Ishikawa (cell line): ENCODE measurements at regions not wholly inside any gene's neighbourhood (a gene's known extent, or its start where the extent isn't known, plus 50 kb on each side); places are given as distances from the start of the nearest gene placed in this dataset.

Experiments used
- CEBPB ChIP-seq: IDR thresholded peaks from 2 replicates; pipeline ENCODE4 v1.6.1; 2012
- CREB1 ChIP-seq: IDR thresholded peaks from 2 replicates; pipeline ENCODE4 v1.6.1; 2012; ENCODE audit warnings: low read depth
- EGR1 ChIP-seq: IDR thresholded peaks from 2 replicates; pipeline ENCODE4 v1.6.1; 2012
- EP300 ChIP-seq: IDR thresholded peaks from 2 replicates; pipeline ENCODE4 v1.6.1; 2012; ENCODE audit warnings: borderline replicate concordance
- FOXM1 ChIP-seq: IDR thresholded peaks from 2 replicates; pipeline ENCODE4 v1.6.1; 2012; ENCODE audit warnings: low read depth, borderline replicate concordance
- NFIC ChIP-seq: IDR thresholded peaks from 2 replicates; pipeline ENCODE4 v1.6.1; 2012
- RAD21 ChIP-seq: IDR thresholded peaks from 2 replicates; pipeline ENCODE4 v1.6.1; 2012; ENCODE audit warnings: low read depth
- TAF1 ChIP-seq: IDR thresholded peaks from 2 replicates; pipeline ENCODE4 v1.6.1; 2012; ENCODE audit warnings: low read depth, mild to moderate bottlenecking
- TCF12 ChIP-seq: IDR thresholded peaks from 2 replicates; pipeline ENCODE4 v1.6.1; 2012; ENCODE audit warnings: low read depth
- TEAD4 ChIP-seq: IDR thresholded peaks from 2 replicates; pipeline ENCODE4 v1.6.1; 2012
- USF1 ChIP-seq: IDR thresholded peaks from 2 replicates; pipeline ENCODE4 v1.6.1; 2012
- YY1 ChIP-seq: IDR thresholded peaks from 2 replicates; pipeline ENCODE4 v1.6.1; 2012; ENCODE audit warnings: low read depth
- ZBTB7A ChIP-seq: IDR thresholded peaks from 2 replicates; pipeline ENCODE4 v1.6.1; 2012; ENCODE audit warnings: low read depth
- TF ChIP-seq, protein P1 (sequence below): IDR thresholded peaks from 2 replicates; pipeline ENCODE4 v1.6.1; 2012; ENCODE audit warnings: low read depth, mild to moderate bottlenecking
- TF ChIP-seq, protein P2 (sequence below): IDR thresholded peaks from 2 replicates; pipeline ENCODE4 v1.6.1; 2012

GRCh38 chr5:101838435-101838834 is 457.6 kb downstream of the SLCO4C1 start:
- TF ChIP-seq TAF1 (no peak), RAD21 (no peak), EP300 (no peak), YY1 (no peak), TCF12 (no peak), TEAD4 (no peak), ZBTB7A (no peak), CREB1 (no peak), FOXM1 (no peak), NFIC (no peak), CEBPB (no peak), USF1 (no peak)
- TF ChIP-seq, protein P1, sequence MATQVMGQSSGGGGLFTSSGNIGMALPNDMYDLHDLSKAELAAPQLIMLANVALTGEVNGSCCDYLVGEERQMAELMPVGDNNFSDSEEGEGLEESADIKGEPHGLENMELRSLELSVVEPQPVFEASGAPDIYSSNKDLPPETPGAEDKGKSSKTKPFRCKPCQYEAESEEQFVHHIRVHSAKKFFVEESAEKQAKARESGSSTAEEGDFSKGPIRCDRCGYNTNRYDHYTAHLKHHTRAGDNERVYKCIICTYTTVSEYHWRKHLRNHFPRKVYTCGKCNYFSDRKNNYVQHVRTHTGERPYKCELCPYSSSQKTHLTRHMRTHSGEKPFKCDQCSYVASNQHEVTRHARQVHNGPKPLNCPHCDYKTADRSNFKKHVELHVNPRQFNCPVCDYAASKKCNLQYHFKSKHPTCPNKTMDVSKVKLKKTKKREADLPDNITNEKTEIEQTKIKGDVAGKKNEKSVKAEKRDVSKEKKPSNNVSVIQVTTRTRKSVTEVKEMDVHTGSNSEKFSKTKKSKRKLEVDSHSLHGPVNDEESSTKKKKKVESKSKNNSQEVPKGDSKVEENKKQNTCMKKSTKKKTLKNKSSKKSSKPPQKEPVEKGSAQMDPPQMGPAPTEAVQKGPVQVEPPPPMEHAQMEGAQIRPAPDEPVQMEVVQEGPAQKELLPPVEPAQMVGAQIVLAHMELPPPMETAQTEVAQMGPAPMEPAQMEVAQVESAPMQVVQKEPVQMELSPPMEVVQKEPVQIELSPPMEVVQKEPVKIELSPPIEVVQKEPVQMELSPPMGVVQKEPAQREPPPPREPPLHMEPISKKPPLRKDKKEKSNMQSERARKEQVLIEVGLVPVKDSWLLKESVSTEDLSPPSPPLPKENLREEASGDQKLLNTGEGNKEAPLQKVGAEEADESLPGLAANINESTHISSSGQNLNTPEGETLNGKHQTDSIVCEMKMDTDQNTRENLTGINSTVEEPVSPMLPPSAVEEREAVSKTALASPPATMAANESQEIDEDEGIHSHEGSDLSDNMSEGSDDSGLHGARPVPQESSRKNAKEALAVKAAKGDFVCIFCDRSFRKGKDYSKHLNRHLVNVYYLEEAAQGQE = no peak

DNA sequence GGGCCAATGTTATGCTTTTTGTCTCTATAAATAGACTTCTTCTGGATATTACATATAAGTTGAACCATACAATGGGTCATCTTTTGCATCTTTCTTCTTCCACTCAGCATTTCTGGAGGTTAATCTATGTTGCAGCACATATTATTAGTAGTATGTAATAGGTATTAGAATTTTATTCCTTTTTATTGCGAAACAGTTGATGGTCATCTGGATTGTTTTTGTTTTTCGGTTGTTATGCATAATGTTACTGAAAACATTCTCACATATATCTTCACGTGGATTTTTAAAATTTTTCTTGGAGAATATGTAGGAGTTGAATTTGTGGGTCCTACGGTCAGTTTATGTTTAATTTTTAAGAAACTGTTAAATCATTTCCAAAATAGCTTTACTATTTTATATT is 466.8 kb downstream of the SLCO4C1 start:
- no peak for TF ChIP-seq TEAD4
- no peak for TF ChIP-seq CEBPB
- TF ChIP-seq RAD21 = no peak
- no peak for TF ChIP-seq CREB1
- TF ChIP-seq USF1 = no peak
- TF ChIP-seq EGR1 = no peak
- TF ChIP-seq YY1 = no peak
- TF ChIP-seq, protein P1 = no peak
- TF ChIP-seq, protein P2, sequence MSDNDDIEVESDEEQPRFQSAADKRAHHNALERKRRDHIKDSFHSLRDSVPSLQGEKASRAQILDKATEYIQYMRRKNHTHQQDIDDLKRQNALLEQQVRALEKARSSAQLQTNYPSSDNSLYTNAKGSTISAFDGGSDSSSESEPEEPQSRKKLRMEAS = no peak
- TF ChIP-seq ZBTB7A = no peak
- TF ChIP-seq NFIC = no peak
- TF ChIP-seq TAF1 = no peak
- no peak for TF ChIP-seq EP300
- TF ChIP-seq FOXM1 = no peak
- TF ChIP-seq TCF12 = no peak

GRCh38 chr5:101811466-101811865 is 484.6 kb downstream of the SLCO4C1 start:
- TF ChIP-seq FOXM1 (no peak), EP300 (no peak), ZBTB7A (no peak), TEAD4 (no peak), CREB1 (no peak)
- TF ChIP-seq, protein P1 = no peak

- TF ChIP-seq USF1 (no peak), CREB1 (no peak), TAF1 (no peak), TEAD4 (no peak), TCF12 (no peak), YY1 (no peak), EGR1 (no peak), NFIC (no peak), RAD21 (no peak), CEBPB (no peak), FOXM1 (no peak), EP300 (no peak), ZBTB7A (no peak)
- TF ChIP-seq, protein P2 = no peak
- TF ChIP-seq, protein P1 = no peak
These were observed 489.7 kb downstream of the SLCO4C1 start for GRCh38 chr5:101806410-101806809.
